Fibroblast of lung (primary cell): ENCODE measurements at regions not wholly inside any gene's neighbourhood (a gene's known extent, or its start where the extent isn't known, plus 50 kb on each side); places are given as distances from the start of the nearest gene placed in this dataset.

Source experiments
- DNase-seq, 2 donors: peaks; one replicate each; pipeline versions ENCODE4 v3.0.0 to v3.0.0-alpha.2; 2010; ENCODE audit warnings: low read depth in 2 of 2
- H2AFZ ChIP-seq: 2 replicates; pipeline ENCODE4 v1.5.1; 2012; ENCODE audit warnings: low read length, control low read depth, inconsistent platforms
- H3K27ac ChIP-seq: 2 replicates; pipeline ENCODE4 v1.5.1; 2011; ENCODE audit warnings: low read length, control low read depth; ENCODE audit not compliant: insufficient read depth
- H3K27me3 ChIP-seq: 2 replicates; pipeline ENCODE4 v1.5.1; 2011; ENCODE audit warnings: mild to moderate bottlenecking, low read length; ENCODE audit not compliant: control insufficient read depth, insufficient read depth
- H3K36me3 ChIP-seq: 2 replicates; pipeline ENCODE4 v1.5.1; 2011; ENCODE audit warnings: low read length; ENCODE audit not compliant: control insufficient read depth, insufficient read depth
- H3K4me1 ChIP-seq: 2 replicates; pipeline ENCODE4 v1.5.1; 2011; ENCODE audit warnings: low read length; ENCODE audit not compliant: control insufficient read depth, insufficient read depth; ENCODE audit errors: extremely low read depth
- H3K4me2 ChIP-seq: 2 replicates; pipeline ENCODE4 v1.5.1; 2011; ENCODE audit warnings: low read length, control low read depth; ENCODE audit not compliant: insufficient read depth; ENCODE audit errors: extremely low read depth
- H3K4me3 ChIP-seq, 4 experiments: fragments of 200-600 bp in 1 of 4; sonication (generic) in 1 of 4; replicated peaks in 1 of 4; 2 replicates each; pipeline ENCODE4 v1.5.1; 2011 to 2016; ENCODE audit warnings: low read length in 4 of 4, low read depth in 3 of 4, mild to moderate bottlenecking in 3 of 4, control low read depth in 2 of 4, inconsistent platforms in 1 of 4, mixed read lengths in 1 of 4; ENCODE audit not compliant: insufficient read depth in 1 of 4; ENCODE audit errors: control extremely low read depth in 1 of 4
- H3K79me2 ChIP-seq: 2 replicates; pipeline ENCODE4 v1.5.1; 2012; ENCODE audit warnings: mild to moderate bottlenecking, low read length, inconsistent platforms; ENCODE audit not compliant: control insufficient read depth, insufficient read depth
- H3K9ac ChIP-seq: 2 replicates; pipeline ENCODE4 v1.5.1; 2011; ENCODE audit warnings: mild to moderate bottlenecking, low read length, control low read depth; ENCODE audit not compliant: insufficient read depth
- H3K9me3 ChIP-seq: 2 replicates; pipeline ENCODE4 v1.5.1; 2012; ENCODE audit warnings: low read depth, low read length; ENCODE audit not compliant: control insufficient read depth, insufficient read depth
- H4K20me1 ChIP-seq: 2 replicates; pipeline ENCODE4 v1.5.1; 2011; ENCODE audit warnings: low read length; ENCODE audit not compliant: control insufficient read depth, insufficient read depth; ENCODE audit errors: extremely low read depth
- EZH2 ChIP-seq: IDR thresholded peaks from 2 replicates; pipeline ENCODE4 v1.5.1; 2012; ENCODE audit warnings: low read length, control low read depth, mild to moderate bottlenecking; ENCODE audit errors: missing control alignments
- TF ChIP-seq, protein P1 (sequence below), 2 donors: IDR thresholded peaks in 1 of 2; conservative IDR thresholded peaks in 1 of 2; 1 replicate in 1 of 2; 2 replicates in 1 of 2; pipeline ENCODE4 v1.5.1; 2011 to 2012; ENCODE audit warnings: low read length in 2 of 2, control low read depth in 1 of 2, inconsistent platforms in 1 of 2, low read depth in 1 of 2, mild to moderate bottlenecking in 1 of 2

- Histone ChIP-seq H3K27me3 (no peaks in the 10 kb centered on the region), H4K20me1 (no peaks in the 10 kb centered on the region), H3K4me2 (no peak overlapping the region), H3K4me1 (no peaks in the 10 kb centered on the region), H3K79me2 (no peaks in the 10 kb centered on the region), H3K27ac (no peak overlapping the region), H2AFZ (no peak overlapping the region), H3K9ac (no peak overlapping the region), H3K4me3 (no peak overlapping the region), H3K36me3 (no peaks in the 10 kb centered on the region), H3K9me3 (no peaks in the 10 kb centered on the region)
- no peak for DNase-seq
- TF ChIP-seq, protein P1, sequence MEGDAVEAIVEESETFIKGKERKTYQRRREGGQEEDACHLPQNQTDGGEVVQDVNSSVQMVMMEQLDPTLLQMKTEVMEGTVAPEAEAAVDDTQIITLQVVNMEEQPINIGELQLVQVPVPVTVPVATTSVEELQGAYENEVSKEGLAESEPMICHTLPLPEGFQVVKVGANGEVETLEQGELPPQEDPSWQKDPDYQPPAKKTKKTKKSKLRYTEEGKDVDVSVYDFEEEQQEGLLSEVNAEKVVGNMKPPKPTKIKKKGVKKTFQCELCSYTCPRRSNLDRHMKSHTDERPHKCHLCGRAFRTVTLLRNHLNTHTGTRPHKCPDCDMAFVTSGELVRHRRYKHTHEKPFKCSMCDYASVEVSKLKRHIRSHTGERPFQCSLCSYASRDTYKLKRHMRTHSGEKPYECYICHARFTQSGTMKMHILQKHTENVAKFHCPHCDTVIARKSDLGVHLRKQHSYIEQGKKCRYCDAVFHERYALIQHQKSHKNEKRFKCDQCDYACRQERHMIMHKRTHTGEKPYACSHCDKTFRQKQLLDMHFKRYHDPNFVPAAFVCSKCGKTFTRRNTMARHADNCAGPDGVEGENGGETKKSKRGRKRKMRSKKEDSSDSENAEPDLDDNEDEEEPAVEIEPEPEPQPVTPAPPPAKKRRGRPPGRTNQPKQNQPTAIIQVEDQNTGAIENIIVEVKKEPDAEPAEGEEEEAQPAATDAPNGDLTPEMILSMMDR (conservative IDR thresholded peaks at IDR 0.05 in 1 of 2, IDR thresholded peaks at IDR 0.05 in 1 of 2; ENCODE audit: low read depth in 1 of 2, low read length in 2 of 2) = no peak
- no peak for TF ChIP-seq EZH2
These were observed 110.9 kb upstream of the JAG1 start for GRCh38 chr20:10784554-10785183.

- no peak overlapping the region for H3K27ac ChIP-seq
- no peaks in the 10 kb centered on the region for H3K27me3 ChIP-seq
- H3K9me3 ChIP-seq = no peaks in the 10 kb centered on the region
- no peak overlapping the region for H3K9ac ChIP-seq
- no peaks in the 10 kb centered on the region for H3K36me3 ChIP-seq
- no peak overlapping the region for H2AFZ ChIP-seq
- no peak for TF ChIP-seq EZH2
- TF ChIP-seq, protein P1 (conservative IDR thresholded peaks at IDR 0.05 in 1 of 2, IDR thresholded peaks at IDR 0.05 in 1 of 2; ENCODE audit: low read depth in 1 of 2, low read length in 2 of 2) = no peak
- no peak overlapping the region for H3K4me2 ChIP-seq
- H4K20me1 ChIP-seq = no peaks in the 10 kb centered on the region
- H3K4me1 ChIP-seq = no peaks in the 10 kb centered on the region
- DNase-seq = no peak
- no peak overlapping the region for H3K4me3 ChIP-seq
- H3K79me2 ChIP-seq = no peaks in the 10 kb centered on the region
These were observed 112.9 kb upstream of the JAG1 start for GRCh38 chr20:10786678-10787077.

GRCh38 chr20:10788055-10788454, 114.3 kb upstream of the JAG1 start:
- Histone ChIP-seq H3K79me2 (no peaks in the 10 kb centered on the region), H3K4me1 (no peaks in the 10 kb centered on the region), H3K27ac (no peak overlapping the region), H2AFZ (no peak overlapping the region), H3K9me3 (no peaks in the 10 kb centered on the region), H3K4me2 (no peak overlapping the region), H3K4me3 (no peak overlapping the region), H4K20me1 (no peaks in the 10 kb centered on the region), H3K36me3 (no peaks in the 10 kb centered on the region), H3K27me3 (no peaks in the 10 kb centered on the region), H3K9ac (no peak overlapping the region)
- TF ChIP-seq, protein P1 (conservative IDR thresholded peaks at IDR 0.05 in 1 of 2, IDR thresholded peaks at IDR 0.05 in 1 of 2; ENCODE audit: low read depth in 1 of 2, low read length in 2 of 2) = no peak
- TF ChIP-seq EZH2 = no peak
- DNase-seq = no peak
